ENCODE measurements at regions not wholly inside any gene's neighbourhood (a gene's known extent, or its start where the extent isn't known, plus 50 kb on each side); places are given as distances from the start of the nearest gene placed in this dataset.

DNA sequence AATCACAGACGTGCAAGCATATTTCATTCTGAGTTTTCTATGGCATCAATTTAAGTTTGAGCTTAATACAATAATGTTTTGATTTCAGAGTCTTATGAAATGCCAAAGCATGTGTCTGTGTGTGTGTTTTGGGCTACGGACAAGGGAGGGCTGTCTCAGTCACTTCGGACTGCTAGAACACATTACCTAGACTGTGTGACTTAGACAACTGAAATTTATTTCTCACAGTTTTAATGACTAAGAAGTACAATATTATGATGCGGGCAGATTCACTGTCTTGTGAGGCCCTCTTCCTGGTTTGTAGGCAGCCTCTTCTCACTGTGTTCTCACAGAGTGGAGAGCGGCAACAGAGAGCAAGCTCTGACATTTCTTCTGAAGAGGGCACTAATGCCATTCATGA, 1202.0 kb downstream of the EFNB2 start:
- Mint-ChIP-seq H3K4me1 (no peaks in the 10 kb centered on the region), H3K9me3 (peaks cover 4 to 10% of the 10 kb centered on the region in 2 donors), H3K4me3 (no peak overlapping the region)

GRCh38 chr13:105329359-105329758, 1206.1 kb downstream of the EFNB2 start:
- ATAC-seq (replicated peaks) (no peak), DNase-seq (no peak)
- peaks cover 4 to 8% of the 10 kb centered on the region in 2 donors for H3K9me3 Mint-ChIP-seq
- no peaks in the 10 kb centered on the region for H3K27me3 Mint-ChIP-seq
- H3K4me3 Mint-ChIP-seq: no peak overlapping the region
- no peaks in the 10 kb centered on the region for H3K36me3 Mint-ChIP-seq
- no peaks in the 10 kb centered on the region for H3K4me1 Mint-ChIP-seq
- H3K27ac Mint-ChIP-seq: no peak overlapping the region

More for the DNA sequence above, 1202.0 kb downstream of the EFNB2 start:
- Mint-ChIP-seq H3K27me3 (no peaks in the 10 kb centered on the region), H3K36me3 (no peaks in the 10 kb centered on the region), H3K27ac (no peak overlapping the region)
- ATAC-seq (replicated peaks) (no peak), DNase-seq (no peak)

DNA sequence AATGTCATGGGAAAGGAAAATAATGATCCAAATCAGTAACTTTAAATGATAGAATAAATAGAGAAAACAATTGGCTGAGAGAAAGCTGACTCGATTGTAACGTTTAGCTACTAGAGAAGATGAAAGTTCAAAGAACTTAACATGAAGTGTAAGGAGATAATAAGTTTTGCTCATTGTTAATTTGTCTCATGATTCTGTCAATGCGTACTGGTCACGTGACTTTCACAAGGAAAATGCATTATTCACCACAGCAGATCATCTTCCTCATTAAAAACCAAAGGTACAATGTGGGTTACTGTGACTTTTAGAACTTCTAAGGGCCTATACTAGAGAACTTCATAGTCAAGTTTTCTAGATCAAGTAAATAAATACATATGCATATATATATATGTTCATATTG, 1207.2 kb downstream of the EFNB2 start:
- Mint-ChIP-seq H3K4me1 (no peaks in the 10 kb centered on the region), H3K36me3 (no peaks in the 10 kb centered on the region), H3K27me3 (no peaks in the 10 kb centered on the region), H3K9me3 (peaks cover 0 to 8% of the 10 kb centered on the region in 2 donors), H3K27ac (no peak overlapping the region), H3K4me3 (no peak overlapping the region)
- no peak for ATAC-seq (replicated peaks)
- DNase-seq: no peak

DNA sequence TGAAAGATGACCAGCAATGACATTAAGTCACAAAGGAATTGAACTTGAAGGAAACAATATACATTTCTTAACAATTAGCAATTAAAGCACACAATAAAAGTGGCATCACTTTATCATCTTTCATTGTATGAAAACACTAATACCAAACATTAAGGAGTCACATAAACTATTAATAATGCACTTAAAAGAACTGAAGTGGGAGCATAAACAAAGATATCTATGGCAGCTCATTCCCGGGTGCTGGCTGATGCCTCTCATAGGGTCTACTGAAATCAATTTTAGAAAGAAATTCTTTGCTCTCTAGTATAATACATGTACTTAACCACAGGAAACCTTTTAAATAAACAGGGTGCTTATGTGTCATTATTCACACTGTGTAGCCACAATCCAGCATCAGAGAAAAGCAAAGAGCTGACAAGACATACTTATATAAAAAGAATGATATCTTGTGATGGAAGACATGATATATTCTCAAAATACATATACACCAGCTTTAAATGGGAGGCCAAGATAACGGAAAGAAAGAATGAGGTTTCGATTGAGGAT, 1207.8 kb downstream of the EFNB2 start:
- H3K27me3 Mint-ChIP-seq: no peaks in the 10 kb centered on the region
- peaks cover 0 to 8% of the 10 kb centered on the region in 2 donors for H3K9me3 Mint-ChIP-seq
- H3K27ac Mint-ChIP-seq: no peak overlapping the region
- no peak for DNase-seq
- no peak for ATAC-seq (replicated peaks)
- H3K36me3 Mint-ChIP-seq: no peaks in the 10 kb centered on the region
- no peaks in the 10 kb centered on the region for H3K4me1 Mint-ChIP-seq
- H3K4me3 Mint-ChIP-seq: no peak overlapping the region

GRCh38 chr13:105319875-105320274, 1215.6 kb downstream of the EFNB2 start:
- Mint-ChIP-seq H3K4me1 (no peaks in the 10 kb centered on the region), H3K9me3 (peaks cover 0 to 3% of the 10 kb centered on the region in 2 donors), H3K27ac (no peak overlapping the region), H3K36me3 (no peaks in the 10 kb centered on the region), H3K27me3 (no peaks in the 10 kb centered on the region), H3K4me3 (no peak overlapping the region)
- no peak for DNase-seq
- no peak for ATAC-seq (replicated peaks)

DNA sequence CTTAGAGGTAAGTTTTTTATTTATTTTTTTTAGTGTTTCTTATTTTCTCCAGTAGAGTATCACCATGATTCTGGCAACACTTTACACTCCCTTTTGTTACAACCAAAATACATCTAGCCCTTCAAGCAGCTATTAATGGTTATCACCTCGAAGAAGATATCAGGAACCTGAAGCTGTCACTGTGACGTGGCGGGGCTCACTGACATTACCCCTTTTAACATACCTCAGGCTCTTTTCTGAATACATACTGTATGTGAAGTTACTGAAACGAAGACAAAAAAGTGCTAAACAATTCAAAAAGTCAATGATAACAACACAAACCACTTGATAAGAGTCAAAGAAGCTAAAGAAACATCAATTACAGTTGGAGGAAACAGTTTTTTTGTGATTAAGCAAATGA, 1218.7 kb downstream of the EFNB2 start:
- H3K9me3 Mint-ChIP-seq: peaks cover 0 to 5% of the 10 kb centered on the region in 2 donors
- no peaks in the 10 kb centered on the region for H3K4me1 Mint-ChIP-seq
- no peaks in the 10 kb centered on the region for H3K27me3 Mint-ChIP-seq
- no peaks in the 10 kb centered on the region for H3K36me3 Mint-ChIP-seq
- DNase-seq (no peak), ATAC-seq (replicated peaks) (no peak)
- H3K4me3 Mint-ChIP-seq: no peak overlapping the region
- H3K27ac Mint-ChIP-seq: no peak overlapping the region

DNA sequence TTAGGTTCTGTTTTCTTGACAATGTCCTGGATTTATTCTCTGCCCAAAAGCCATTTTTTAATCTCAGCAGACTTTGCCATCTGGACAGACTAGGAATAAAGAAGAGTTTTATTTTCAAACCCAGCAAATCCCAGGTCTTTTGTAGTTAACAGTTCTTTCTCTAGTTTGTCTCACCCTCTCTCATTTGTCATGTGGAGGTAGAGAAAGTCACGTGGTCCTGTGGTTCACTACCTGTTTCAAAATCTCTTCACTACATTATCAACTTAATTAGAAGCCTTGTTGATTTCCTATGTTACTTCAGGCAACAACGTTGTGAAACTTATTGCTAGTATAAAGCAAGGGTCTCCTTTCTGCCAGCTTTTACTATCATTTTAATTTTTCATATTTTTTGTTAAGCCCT, 1222.6 kb downstream of the EFNB2 start:
- Mint-ChIP-seq H3K27me3 (no peaks in the 10 kb centered on the region), H3K36me3 (no peaks in the 10 kb centered on the region), H3K4me1 (no peaks in the 10 kb centered on the region), H3K9me3 (peaks cover 0 to 10% of the 10 kb centered on the region in 2 donors), H3K4me3 (no peak overlapping the region), H3K27ac (no peak overlapping the region)
- DNase-seq (no peak), ATAC-seq (replicated peaks) (no peak)

- ATAC-seq (replicated peaks) (no peak), DNase-seq (no peak)
- Mint-ChIP-seq H3K36me3 (no peaks in the 10 kb centered on the region), H3K9me3 (peaks cover 0 to 10% of the 10 kb centered on the region in 2 donors), H3K27me3 (no peaks in the 10 kb centered on the region), H3K4me1 (no peaks in the 10 kb centered on the region), H3K27ac (no peak overlapping the region), H3K4me3 (no peak overlapping the region)
Measured at GRCh38 chr13:105311094-105311493, 1224.4 kb downstream of the EFNB2 start.

GRCh38 chr13:105307776-105308175, 1227.7 kb downstream of the EFNB2 start:
- no peak overlapping the region for H3K27ac Mint-ChIP-seq
- H3K36me3 Mint-ChIP-seq: no peaks in the 10 kb centered on the region
- ATAC-seq (replicated peaks) (no peak), DNase-seq (no peak)
- H3K27me3 Mint-ChIP-seq: no peaks in the 10 kb centered on the region
- H3K4me1 Mint-ChIP-seq: no peaks in the 10 kb centered on the region
- H3K4me3 Mint-ChIP-seq: no peak overlapping the region
- H3K9me3 Mint-ChIP-seq: peaks cover 4 to 11% of the 10 kb centered on the region in 2 donors

- no peaks in the 10 kb centered on the region for H3K4me1 Mint-ChIP-seq
- no peak for DNase-seq
- H3K4me3 Mint-ChIP-seq: no peak overlapping the region
- no peak overlapping the region for H3K27ac Mint-ChIP-seq
- peaks cover 3 to 5% of the 10 kb centered on the region in 2 donors for H3K9me3 Mint-ChIP-seq
- H3K36me3 Mint-ChIP-seq: no peaks in the 10 kb centered on the region
- no peak for ATAC-seq (replicated peaks)
- H3K27me3 Mint-ChIP-seq: no peaks in the 10 kb centered on the region
Measured at GRCh38 chr13:105297839-105298238, 1237.6 kb downstream of the EFNB2 start.

GRCh38 chr13:105291987-105292386, 1243.5 kb downstream of the EFNB2 start:
- no peak overlapping the region for H3K27ac Mint-ChIP-seq
- no peak overlapping the region for H3K4me3 Mint-ChIP-seq
- no peak for DNase-seq
- no peaks in the 10 kb centered on the region for H3K4me1 Mint-ChIP-seq
- no peak for ATAC-seq (replicated peaks)
- peaks cover 3 to 5% of the 10 kb centered on the region in 2 donors for H3K9me3 Mint-ChIP-seq
- no peaks in the 10 kb centered on the region for H3K27me3 Mint-ChIP-seq
- H3K36me3 Mint-ChIP-seq: no peaks in the 10 kb centered on the region

- Mint-ChIP-seq H3K27me3 (no peaks in the 10 kb centered on the region), H3K36me3 (no peaks in the 10 kb centered on the region), H3K9me3 (peaks cover 3% of the 10 kb centered on the region in 2 donors), H3K27ac (no peak overlapping the region), H3K4me3 (no peak overlapping the region), H3K4me1 (no peaks in the 10 kb centered on the region)
- ATAC-seq (replicated peaks) (no peak), DNase-seq (no peak)
Measured at GRCh38 chr13:105290596-105290995, 1244.9 kb downstream of the EFNB2 start.

GRCh38 chr13:105285526-105285925, 1249.9 kb downstream of the EFNB2 start:
- Mint-ChIP-seq H3K4me3 (no peak overlapping the region), H3K36me3 (no peaks in the 10 kb centered on the region), H3K4me1 (no peaks in the 10 kb centered on the region), H3K27me3 (no peaks in the 10 kb centered on the region), H3K9me3 (no peaks in the 10 kb centered on the region), H3K27ac (no peak overlapping the region)
- DNase-seq: no peak
- no peak for ATAC-seq (replicated peaks)

GRCh38 chr13:105282406-105283285, 1252.8 kb downstream of the EFNB2 start:
- Mint-ChIP-seq H3K36me3 (no peaks in the 10 kb centered on the region), H3K27me3 (no peaks in the 10 kb centered on the region), H3K27ac (no peak overlapping the region), H3K4me3 (no peak overlapping the region), H3K9me3 (no peaks in the 10 kb centered on the region), H3K4me1 (no peaks in the 10 kb centered on the region)
- DNase-seq (no peak), ATAC-seq (replicated peaks) (no peak)

GRCh38 chr13:105278943-105279381, 1256.5 kb downstream of the EFNB2 start:
- no peak for DNase-seq
- Mint-ChIP-seq H3K4me1 (no peaks in the 10 kb centered on the region), H3K36me3 (no peaks in the 10 kb centered on the region), H3K4me3 (no peak overlapping the region), H3K27ac (no peak overlapping the region), H3K9me3 (no peaks in the 10 kb centered on the region), H3K27me3 (no peaks in the 10 kb centered on the region)
- ATAC-seq (replicated peaks): no peak
